ENCODE measurements at regions not wholly inside any gene's neighbourhood (a gene's known extent, or its start where the extent isn't known, plus 50 kb on each side); places are given as distances from the start of the nearest gene placed in this dataset.

DNA sequence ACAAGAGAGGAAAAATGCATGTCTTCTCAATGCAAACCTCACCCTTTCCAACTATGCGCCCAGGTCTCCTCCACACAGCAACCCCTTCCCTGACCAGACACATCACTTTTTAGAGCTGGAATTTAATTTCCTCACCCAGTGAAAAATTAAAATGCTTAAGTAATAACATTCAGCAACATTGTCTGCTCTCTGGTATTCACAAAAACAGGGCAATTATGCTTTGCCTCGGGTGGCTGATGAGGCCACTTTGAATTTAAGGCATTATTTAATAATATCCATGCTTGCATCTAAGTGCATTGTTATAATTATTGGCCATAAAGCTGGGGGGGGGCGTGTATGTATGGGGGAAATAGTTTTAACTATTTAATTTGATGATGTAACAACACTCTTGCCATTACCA is 777.8 kb upstream of the NRSN1 start:
- TF ChIP-seq, protein P1, sequence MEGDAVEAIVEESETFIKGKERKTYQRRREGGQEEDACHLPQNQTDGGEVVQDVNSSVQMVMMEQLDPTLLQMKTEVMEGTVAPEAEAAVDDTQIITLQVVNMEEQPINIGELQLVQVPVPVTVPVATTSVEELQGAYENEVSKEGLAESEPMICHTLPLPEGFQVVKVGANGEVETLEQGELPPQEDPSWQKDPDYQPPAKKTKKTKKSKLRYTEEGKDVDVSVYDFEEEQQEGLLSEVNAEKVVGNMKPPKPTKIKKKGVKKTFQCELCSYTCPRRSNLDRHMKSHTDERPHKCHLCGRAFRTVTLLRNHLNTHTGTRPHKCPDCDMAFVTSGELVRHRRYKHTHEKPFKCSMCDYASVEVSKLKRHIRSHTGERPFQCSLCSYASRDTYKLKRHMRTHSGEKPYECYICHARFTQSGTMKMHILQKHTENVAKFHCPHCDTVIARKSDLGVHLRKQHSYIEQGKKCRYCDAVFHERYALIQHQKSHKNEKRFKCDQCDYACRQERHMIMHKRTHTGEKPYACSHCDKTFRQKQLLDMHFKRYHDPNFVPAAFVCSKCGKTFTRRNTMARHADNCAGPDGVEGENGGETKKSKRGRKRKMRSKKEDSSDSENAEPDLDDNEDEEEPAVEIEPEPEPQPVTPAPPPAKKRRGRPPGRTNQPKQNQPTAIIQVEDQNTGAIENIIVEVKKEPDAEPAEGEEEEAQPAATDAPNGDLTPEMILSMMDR (conservative IDR thresholded peaks at IDR 0.05; ENCODE audit: low read length), result no peak
- no peak overlapping the region for H3K4me3 ChIP-seq (ENCODE audit: low read length)
- DNase-seq (ENCODE audit: low read depth), result no peak

DNA sequence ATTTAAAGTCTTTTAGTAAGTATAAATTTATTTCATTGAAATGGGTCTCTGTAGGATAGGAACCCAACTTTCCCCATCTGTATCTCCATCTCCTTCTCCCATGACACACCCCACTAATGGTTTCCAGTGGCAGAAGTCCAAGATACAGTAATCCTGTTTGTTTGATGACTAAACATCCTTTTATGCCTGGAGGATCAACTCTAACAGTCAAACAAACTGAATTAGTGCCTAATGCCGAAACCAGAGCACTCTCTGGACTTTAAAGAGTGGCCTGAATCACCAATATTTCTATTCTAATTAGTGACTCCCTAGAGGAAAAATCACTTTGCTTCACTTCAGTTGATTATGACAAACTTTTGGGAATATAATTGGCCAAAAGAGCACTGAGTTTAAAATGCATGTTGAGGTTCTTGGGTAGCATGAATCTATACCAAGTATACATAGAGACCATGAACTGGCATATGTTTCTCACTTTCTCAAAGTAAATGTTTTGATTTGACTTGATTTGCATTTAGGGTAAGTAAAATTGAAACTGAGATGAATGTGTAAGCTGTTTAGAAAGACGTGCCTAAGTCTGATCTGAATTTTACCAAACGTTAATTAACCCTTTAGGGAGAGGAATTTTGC is 776.4 kb upstream of the NRSN1 start:
- TF ChIP-seq, protein P1 (conservative IDR thresholded peaks at IDR 0.05; ENCODE audit: low read length), result no peak
- DNase-seq (ENCODE audit: low read depth), result peak; percentile 61

GRCh38 chr6:23350752-23351453 is 775.1 kb upstream of the NRSN1 start:
- no peak overlapping the region for H3K4me3 ChIP-seq (ENCODE audit: low read length)
- TF ChIP-seq, protein P1 (conservative IDR thresholded peaks at IDR 0.05; ENCODE audit: low read length), result no peak
- no peak for DNase-seq (ENCODE audit: low read depth)

More for the DNA sequence above, 776.4 kb upstream of the NRSN1 start:
- H3K4me3 ChIP-seq (ENCODE audit: low read length), result no peak overlapping the region

- TF ChIP-seq, protein P1 (conservative IDR thresholded peaks at IDR 0.05; ENCODE audit: low read length), result no peak
- no peak overlapping the region for H3K4me3 ChIP-seq (ENCODE audit: low read length)
- no peak for DNase-seq (ENCODE audit: low read depth)
Observed at GRCh38 chr6:23354004-23354403, 772.0 kb upstream of the NRSN1 start.

GRCh38 chr6:23357185-23357766 is 768.7 kb upstream of the NRSN1 start:
- TF ChIP-seq, protein P1 (conservative IDR thresholded peaks at IDR 0.05; ENCODE audit: low read length), result no peak
- H3K4me3 ChIP-seq (ENCODE audit: low read length), result no peak overlapping the region

DNA sequence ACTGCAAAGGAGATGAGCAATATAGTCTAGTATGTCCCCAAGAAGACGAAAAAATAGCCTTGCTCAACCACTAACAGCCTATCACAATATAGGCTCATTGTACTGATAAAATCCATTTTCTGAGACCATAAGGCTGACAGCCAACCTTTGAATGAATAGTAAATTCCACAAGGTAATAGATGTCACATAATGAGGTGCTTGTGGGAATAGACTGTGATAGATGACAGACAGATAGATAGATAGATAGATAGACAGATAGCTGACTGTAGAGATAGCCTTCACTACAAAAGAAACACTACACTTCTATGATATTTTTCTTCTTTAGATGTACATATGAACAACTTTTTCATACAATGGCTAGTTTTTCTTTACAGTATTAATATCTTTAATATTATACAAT is 760.3 kb upstream of the NRSN1 start:
- H3K4me3 ChIP-seq (ENCODE audit: low read length), result no peak overlapping the region
- DNase-seq (ENCODE audit: low read depth), result no peak
- TF ChIP-seq, protein P1 (conservative IDR thresholded peaks at IDR 0.05; ENCODE audit: low read length), result no peak

More at GRCh38 chr6:23357185-23357766, 768.7 kb upstream of the NRSN1 start:
- DNase-seq (ENCODE audit: low read depth), result no peak

DNA sequence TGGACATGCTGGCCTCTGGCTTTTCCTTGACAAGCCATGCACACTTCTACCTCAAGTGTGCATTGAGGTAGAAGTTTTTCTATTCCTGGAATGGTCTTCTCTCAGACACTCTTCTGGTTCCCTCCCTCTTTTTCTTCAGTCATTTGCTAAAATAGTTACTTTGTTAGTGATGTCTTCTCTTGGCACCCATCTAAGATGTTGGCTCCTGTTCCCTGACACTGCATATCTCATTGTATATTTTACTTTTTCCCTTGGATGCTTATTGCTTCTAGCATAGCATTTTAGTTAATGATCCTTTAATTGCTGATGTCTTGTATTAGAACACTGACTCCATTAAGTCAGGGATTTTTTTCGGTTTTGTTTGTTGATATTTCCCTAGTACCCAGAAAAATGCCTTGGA is 758.7 kb upstream of the NRSN1 start:
- DNase-seq (ENCODE audit: low read depth), result no peak
- TF ChIP-seq, protein P1 (conservative IDR thresholded peaks at IDR 0.05; ENCODE audit: low read length), result no peak
- H3K4me3 ChIP-seq (ENCODE audit: low read length), result no peak overlapping the region
